HG03039 (cell line): ENCODE measurements at regions not wholly inside any gene's neighbourhood (a gene's known extent, or its start where the extent isn't known, plus 50 kb on each side); places are given as distances from the start of the nearest gene placed in this dataset.

Experiments
- ATAC-seq: cut with Tn5 transposase; IDR thresholded peaks from one replicate; pipeline ENCODE4 v1.9.1; 2021; ENCODE audit warnings: mild to moderate bottlenecking, moderate library complexity; ENCODE audit not compliant: unreplicated experiment

- peak; percentile 28 for ATAC-seq
Observed at GRCh38 chr2:8543060-8543382, 138.8 kb upstream of the ID2 start.

GRCh38 chr2:8543383-8544170 lies 138.3 kb upstream of the ID2 start:
- peak; percentile 66 for ATAC-seq

GRCh38 chr2:8544171-8544785 lies 137.6 kb upstream of the ID2 start:
- ATAC-seq = no peak

GRCh38 chr2:8544786-8545694 lies 136.8 kb upstream of the ID2 start:
- peak; percentile 46 for ATAC-seq

GRCh38 chr2:8545695-8546611 lies 135.9 kb upstream of the ID2 start:
- no peak for ATAC-seq

- no peak for ATAC-seq
Observed at GRCh38 chr2:8546612-8547283, 135.1 kb upstream of the ID2 start.

- ATAC-seq = no peak
Observed at GRCh38 chr2:8547284-8548064, 134.4 kb upstream of the ID2 start.

GRCh38 chr2:8548065-8548618 lies 133.7 kb upstream of the ID2 start:
- no peak for ATAC-seq

GRCh38 chr2:8548619-8549150 lies 133.2 kb upstream of the ID2 start:
- ATAC-seq = no peak

GRCh38 chr2:8549273-8549922 lies 132.5 kb upstream of the ID2 start:
- no peak for ATAC-seq

- no peak for ATAC-seq
Observed at GRCh38 chr2:8549942-8550341, 131.9 kb upstream of the ID2 start.

- no peak for ATAC-seq
Observed at GRCh38 chr2:8550481-8550880, 131.4 kb upstream of the ID2 start.

- no peak for ATAC-seq
Observed at GRCh38 chr2:8550937-8551621, 130.8 kb upstream of the ID2 start.

GRCh38 chr2:8551622-8552074 lies 130.2 kb upstream of the ID2 start:
- peak; percentile 75 for ATAC-seq

GRCh38 chr2:8552293-8552801 lies 129.5 kb upstream of the ID2 start:
- ATAC-seq = no peak

GRCh38 chr2:8553643-8554042 lies 128.2 kb upstream of the ID2 start:
- ATAC-seq = no peak

GRCh38 chr2:8554296-8554806 lies 127.5 kb upstream of the ID2 start:
- ATAC-seq = no peak
